Keratinocyte (primary cell): ENCODE measurements at regions not wholly inside any gene's neighbourhood (a gene's known extent, or its start where the extent isn't known, plus 50 kb on each side); places are given as distances from the start of the nearest gene placed in this dataset.

Experiments
- CTCF ChIP-seq, 3 experiments: IDR thresholded peaks in 1 of 3; conservative IDR thresholded peaks in 1 of 3; optimal IDR thresholded peaks in 1 of 3; 2 replicates in 2 of 3; 3 replicates in 1 of 3; pipeline versions ENCODE3 to v1.5.1; 2011; ENCODE audit warnings: low read length in 3 of 3, mild to moderate bottlenecking in 3 of 3, moderate library complexity in 2 of 3, control low read depth in 1 of 3, inconsistent platforms in 1 of 3; ENCODE audit not compliant: insufficient read depth in 2 of 3; ENCODE audit errors: extremely low read depth in 1 of 3
- EZH2 ChIP-seq: IDR thresholded peaks from one replicate; pipeline ENCODE4 v1.6.1; 2012; ENCODE audit warnings: inconsistent platforms, mild to moderate bottlenecking, low read length, moderate library complexity

GRCh38 chr3:110519071-110519470 is 552.5 kb upstream of the NECTIN3 start:
- no peak for TF ChIP-seq CTCF (optimal IDR thresholded peaks at IDR 0.05 in 1 of 3, IDR thresholded peaks at IDR 0.05 in 1 of 3, conservative IDR thresholded peaks at IDR 0.05 in 1 of 3; ENCODE audit: extremely low read depth in 1 of 3, insufficient read depth in 2 of 3, low read length in 3 of 3)
- no peak for TF ChIP-seq EZH2
